HFFc6 (cell line): ENCODE measurements at regions not wholly inside any gene's neighbourhood (a gene's known extent, or its start where the extent isn't known, plus 50 kb on each side); places are given as distances from the start of the nearest gene placed in this dataset.

Experiments used
- DNase-seq: peaks from one replicate; pipeline ENCODE4 v3.0.0-alpha.2; 2018
- H3K27ac Mint-ChIP-seq: 2 replicates; pipeline ENCODE4 v1.8.0; 2020; ENCODE audit warnings: mild to moderate bottlenecking, mixed read lengths
- H3K27me3 Mint-ChIP-seq: 2 replicates; pipeline ENCODE4 v1.8.0; 2021; ENCODE audit warnings: mild to moderate bottlenecking, moderate library complexity, mixed read lengths; ENCODE audit not compliant: insufficient read depth
- H3K36me3 Mint-ChIP-seq: 2 replicates; pipeline ENCODE4 v1.8.0; 2021; ENCODE audit warnings: low read depth, mixed read lengths
- H3K4me1 Mint-ChIP-seq: 2 replicates; pipeline ENCODE4 v1.8.0; 2020; ENCODE audit warnings: low read depth, mixed read lengths
- H3K4me3 Mint-ChIP-seq: 2 replicates; pipeline ENCODE4 v1.8.0; 2020; ENCODE audit warnings: mild to moderate bottlenecking, moderate library complexity, mixed read lengths
- H3K9me3 Mint-ChIP-seq: 2 replicates; pipeline ENCODE4 v1.8.0; 2020; ENCODE audit warnings: mild to moderate bottlenecking, mixed read lengths
- CTCF ChIP-seq: fragments of 200-600 bp; sonication (generic); IDR thresholded peaks from 2 replicates; pipeline ENCODE4 v1.5.0; 2021; ENCODE audit warnings: antibody characterized with exemption, mild to moderate bottlenecking

- Mint-ChIP-seq H3K4me3 (no peak overlapping the region), H3K27me3 (no peaks in the 10 kb centered on the region; the same call in 1 of the 2 replicates), H3K36me3 (no peaks in the 10 kb centered on the region), H3K4me1 (no peaks in the 10 kb centered on the region), H3K27ac (no peak overlapping the region), H3K9me3 (peaks cover 3% of the 10 kb centered on the region; the same call in 1 of the 2 replicates)
- peak; percentile 21; the same call in 1 of the 2 replicates for TF ChIP-seq CTCF
- no peak for DNase-seq
Measured at GRCh38 chr2:33666879-33667278, 67.8 kb upstream of the FAM98A start.

- no peak for TF ChIP-seq CTCF
- H3K27ac Mint-ChIP-seq: no peak overlapping the region
- DNase-seq: no peak
- no peak overlapping the region for H3K4me3 Mint-ChIP-seq
- no peaks in the 10 kb centered on the region; the same call in 1 of the 2 replicates for H3K27me3 Mint-ChIP-seq
- H3K36me3 Mint-ChIP-seq: no peaks in the 10 kb centered on the region
- H3K4me1 Mint-ChIP-seq: no peaks in the 10 kb centered on the region
- peaks cover 3% of the 10 kb centered on the region; the same call in 1 of the 2 replicates for H3K9me3 Mint-ChIP-seq
Measured at GRCh38 chr2:33665039-33665438, 65.9 kb upstream of the FAM98A start.

- Mint-ChIP-seq H3K9me3 (peaks cover 3% of the 10 kb centered on the region; the same call in 1 of the 2 replicates), H3K4me1 (no peaks in the 10 kb centered on the region), H3K36me3 (no peaks in the 10 kb centered on the region), H3K27me3 (peaks cover 6% of the 10 kb centered on the region; the same call in 1 of the 2 replicates), H3K27ac (no peak overlapping the region), H3K4me3 (no peak overlapping the region)
- DNase-seq: no peak
- TF ChIP-seq CTCF: no peak
Measured at GRCh38 chr2:33660416-33661123, 61.5 kb upstream of the FAM98A start.

DNA sequence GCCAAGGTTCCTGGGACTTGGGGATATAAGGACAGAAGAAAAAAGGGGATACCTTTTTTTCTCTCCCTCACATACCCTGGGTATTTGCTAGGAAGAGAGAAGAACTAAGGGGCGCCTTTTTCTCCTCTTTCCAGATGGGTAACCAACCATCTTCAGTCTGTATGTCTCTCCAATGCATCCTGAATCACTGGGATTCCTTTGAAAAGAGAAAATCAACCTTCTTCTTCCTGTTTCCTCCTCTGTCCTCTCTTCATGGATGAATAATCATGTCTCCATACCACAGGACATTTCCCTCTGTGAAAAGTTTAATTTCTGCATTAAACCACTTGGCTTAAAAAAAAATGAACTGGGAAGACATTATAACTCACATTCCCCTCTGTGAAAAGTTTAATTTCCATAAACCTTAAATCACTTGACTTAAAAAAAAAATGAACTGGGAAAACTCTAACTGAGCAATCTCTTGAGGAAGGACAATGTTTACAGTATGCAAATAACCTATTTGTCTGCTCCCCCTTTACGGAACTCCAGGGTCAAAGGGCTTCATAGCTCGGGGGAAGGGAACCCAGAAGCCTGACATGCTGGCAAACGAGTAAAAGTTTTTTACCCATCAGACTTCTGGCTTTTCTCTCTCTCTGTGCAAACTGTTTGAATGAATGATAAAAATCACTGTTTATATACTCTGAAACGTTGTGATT is 56.7 kb upstream of the FAM98A start:
- peaks cover 5% of the 10 kb centered on the region; the same call in 1 of the 2 replicates for H3K9me3 Mint-ChIP-seq
- no peaks in the 10 kb centered on the region for H3K4me1 Mint-ChIP-seq

GRCh38 chr2:33652830-33653229 is 53.7 kb upstream of the FAM98A start:
- H3K36me3 Mint-ChIP-seq: no peaks in the 10 kb centered on the region

More for the DNA sequence above, 56.7 kb upstream of the FAM98A start:
- TF ChIP-seq CTCF: no peak
- no peak overlapping the region for H3K4me3 Mint-ChIP-seq
- no peak overlapping the region for H3K27ac Mint-ChIP-seq
- H3K36me3 Mint-ChIP-seq: no peaks in the 10 kb centered on the region
- no peak for DNase-seq
- H3K27me3 Mint-ChIP-seq: peaks cover 6% of the 10 kb centered on the region; the same call in 1 of the 2 replicates

More at GRCh38 chr2:33652830-33653229, 53.7 kb upstream of the FAM98A start:
- Mint-ChIP-seq H3K4me3 (no peak overlapping the region), H3K27me3 (peaks cover 4% of the 10 kb centered on the region), H3K4me1 (no peaks in the 10 kb centered on the region), H3K9me3 (peaks cover 5% of the 10 kb centered on the region; the same call in 1 of the 2 replicates), H3K27ac (no peak overlapping the region)
- TF ChIP-seq CTCF: no peak
- no peak for DNase-seq
